ENCODE measurements at regions not wholly inside any gene's neighbourhood (a gene's known extent, or its start where the extent isn't known, plus 50 kb on each side); places are given as distances from the start of the nearest gene placed in this dataset.

GRCh38 chr18:73887801-73888200, 259.8 kb downstream of the FBXO15 start:
- TF ChIP-seq, protein P1, sequence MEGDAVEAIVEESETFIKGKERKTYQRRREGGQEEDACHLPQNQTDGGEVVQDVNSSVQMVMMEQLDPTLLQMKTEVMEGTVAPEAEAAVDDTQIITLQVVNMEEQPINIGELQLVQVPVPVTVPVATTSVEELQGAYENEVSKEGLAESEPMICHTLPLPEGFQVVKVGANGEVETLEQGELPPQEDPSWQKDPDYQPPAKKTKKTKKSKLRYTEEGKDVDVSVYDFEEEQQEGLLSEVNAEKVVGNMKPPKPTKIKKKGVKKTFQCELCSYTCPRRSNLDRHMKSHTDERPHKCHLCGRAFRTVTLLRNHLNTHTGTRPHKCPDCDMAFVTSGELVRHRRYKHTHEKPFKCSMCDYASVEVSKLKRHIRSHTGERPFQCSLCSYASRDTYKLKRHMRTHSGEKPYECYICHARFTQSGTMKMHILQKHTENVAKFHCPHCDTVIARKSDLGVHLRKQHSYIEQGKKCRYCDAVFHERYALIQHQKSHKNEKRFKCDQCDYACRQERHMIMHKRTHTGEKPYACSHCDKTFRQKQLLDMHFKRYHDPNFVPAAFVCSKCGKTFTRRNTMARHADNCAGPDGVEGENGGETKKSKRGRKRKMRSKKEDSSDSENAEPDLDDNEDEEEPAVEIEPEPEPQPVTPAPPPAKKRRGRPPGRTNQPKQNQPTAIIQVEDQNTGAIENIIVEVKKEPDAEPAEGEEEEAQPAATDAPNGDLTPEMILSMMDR (IDR thresholded peaks at IDR 0.05), result no peak
- Histone ChIP-seq H3K27ac (no peak overlapping the region), H3K4me3 (no peak overlapping the region), H3K36me3 (no peaks in the 10 kb centered on the region), H3K4me1 (no peaks in the 10 kb centered on the region), H3K9me3 (no peaks in the 10 kb centered on the region), H3K27me3 (ENCODE audit: low read depth) (no peaks in the 10 kb centered on the region)
- no peak for ATAC-seq
- no peak for DNase-seq
- intact Hi-C loops (cut with DNase I), result no loop called here

GRCh38 chr18:73884868-73885267, 262.8 kb downstream of the FBXO15 start:
- Histone ChIP-seq H3K27ac (no peak overlapping the region), H3K4me1 (no peaks in the 10 kb centered on the region), H3K4me3 (no peak overlapping the region), H3K27me3 (ENCODE audit: low read depth) (no peaks in the 10 kb centered on the region), H3K36me3 (no peaks in the 10 kb centered on the region), H3K9me3 (no peaks in the 10 kb centered on the region)
- TF ChIP-seq, protein P1 (IDR thresholded peaks at IDR 0.05), result no peak
- intact Hi-C loops (cut with DNase I), result no loop called here
- DNase-seq, result no peak
- ATAC-seq, result no peak

GRCh38 chr18:73881396-73881917, 266.2 kb downstream of the FBXO15 start:
- TF ChIP-seq, protein P1 (IDR thresholded peaks at IDR 0.05), result no peak
- intact Hi-C loops (cut with DNase I), result no loop called here

DNA sequence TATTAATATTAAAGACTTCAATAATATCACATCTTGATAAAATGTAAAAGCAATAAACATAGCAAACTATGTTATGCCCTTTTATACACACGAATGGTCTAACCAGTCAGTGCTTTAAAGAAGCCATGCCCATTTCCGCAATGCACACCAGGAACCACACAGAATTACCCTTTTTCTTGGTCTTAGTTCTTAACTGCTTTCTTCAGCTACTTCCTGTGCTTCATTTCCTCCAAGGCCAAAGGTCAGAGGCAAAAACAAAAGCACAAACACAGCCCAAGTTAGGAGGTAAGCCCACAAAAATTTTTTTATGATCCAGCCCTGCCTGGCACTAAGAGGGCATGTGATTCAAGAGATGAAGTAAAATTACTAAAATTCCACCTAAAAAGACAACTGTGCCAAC, 267.2 kb downstream of the FBXO15 start:
- TF ChIP-seq, protein P1 (IDR thresholded peaks at IDR 0.05), result no peak
- intact Hi-C loops (cut with DNase I), result no loop called here
- no peaks in the 10 kb centered on the region for H3K4me1 ChIP-seq
- DNase-seq (no peak), ATAC-seq (no peak)
- no peak overlapping the region for H3K27ac ChIP-seq
- no peaks in the 10 kb centered on the region for H3K27me3 ChIP-seq (ENCODE audit: low read depth)
- no peaks in the 10 kb centered on the region for H3K9me3 ChIP-seq
- no peak overlapping the region for H3K4me3 ChIP-seq
- no peaks in the 10 kb centered on the region for H3K36me3 ChIP-seq

More at GRCh38 chr18:73881396-73881917, 266.2 kb downstream of the FBXO15 start:
- no peak for ATAC-seq
- DNase-seq, result no peak
- Histone ChIP-seq H3K4me1 (no peaks in the 10 kb centered on the region), H3K9me3 (no peaks in the 10 kb centered on the region), H3K36me3 (no peaks in the 10 kb centered on the region), H3K27me3 (ENCODE audit: low read depth) (no peaks in the 10 kb centered on the region), H3K4me3 (no peak overlapping the region), H3K27ac (no peak overlapping the region)

DNA sequence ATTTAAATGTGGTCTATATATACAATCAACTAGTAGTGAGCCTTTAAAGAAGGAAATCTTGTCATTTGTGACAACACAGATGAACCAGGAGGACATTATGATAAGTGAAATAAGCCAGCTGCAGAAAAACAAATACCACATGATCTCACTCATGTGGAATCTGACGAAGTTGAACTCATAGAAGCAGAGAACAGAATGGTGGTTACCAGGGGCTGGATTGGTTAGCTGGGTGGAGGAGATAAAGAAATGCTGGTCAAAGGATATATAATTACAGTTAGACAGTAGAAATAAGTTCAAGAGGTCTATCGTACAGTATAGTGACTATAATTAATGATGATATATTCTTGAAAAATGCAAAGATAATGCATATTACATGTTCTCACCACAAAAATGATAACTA, 267.9 kb downstream of the FBXO15 start:
- intact Hi-C loops (cut with DNase I), result no loop called here
- Histone ChIP-seq H3K9me3 (no peaks in the 10 kb centered on the region), H3K27ac (no peak overlapping the region), H3K27me3 (ENCODE audit: low read depth) (no peaks in the 10 kb centered on the region), H3K4me3 (no peak overlapping the region), H3K36me3 (no peaks in the 10 kb centered on the region), H3K4me1 (no peaks in the 10 kb centered on the region)
- ATAC-seq, result no peak
- no peak for DNase-seq
- TF ChIP-seq, protein P1 (IDR thresholded peaks at IDR 0.05), result no peak

DNA sequence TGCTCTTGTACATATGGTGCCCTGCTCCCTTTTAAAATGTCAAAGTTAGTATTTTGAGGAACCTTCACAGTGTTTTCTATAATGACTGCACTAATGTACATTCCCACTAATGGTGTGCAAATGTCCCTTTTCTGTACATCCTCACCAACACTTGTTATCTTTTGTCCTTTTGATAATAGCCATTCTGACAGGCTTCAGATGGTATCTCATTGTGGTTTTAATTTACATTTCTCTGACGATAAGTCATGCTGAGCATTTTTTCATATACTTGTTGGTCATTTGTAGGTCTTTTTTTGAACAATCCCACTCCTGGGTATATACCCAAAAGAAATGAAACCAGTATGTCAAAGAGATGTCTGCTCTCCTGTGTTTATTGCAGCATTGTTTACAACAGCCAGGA, 268.3 kb downstream of the FBXO15 start:
- no peaks in the 10 kb centered on the region for H3K9me3 ChIP-seq
- H3K4me1 ChIP-seq, result no peaks in the 10 kb centered on the region
- TF ChIP-seq, protein P1 (IDR thresholded peaks at IDR 0.05), result no peak
- no peaks in the 10 kb centered on the region for H3K36me3 ChIP-seq
- H3K27me3 ChIP-seq (ENCODE audit: low read depth), result no peaks in the 10 kb centered on the region
- intact Hi-C loops (cut with DNase I), result no loop called here
- H3K27ac ChIP-seq, result no peak overlapping the region
- H3K4me3 ChIP-seq, result no peak overlapping the region
- DNase-seq, result no peak
- no peak for ATAC-seq
